LNCaP clone FGC (cell line): ENCODE measurements at regions not wholly inside any gene's neighbourhood (a gene's known extent, or its start where the extent isn't known, plus 50 kb on each side); places are given as distances from the start of the nearest gene placed in this dataset.

Experiments used
- DNase-seq: peaks from one replicate; pipeline ENCODE4 v3.0.0-alpha.2; 2011; ENCODE audit warnings: low read depth
- H3K4me3 ChIP-seq: 2 replicates; pipeline ENCODE4 v1.5.1; 2011; ENCODE audit warnings: mild to moderate bottlenecking, low read depth, low read length, control low read depth
- TF ChIP-seq, protein P1 (sequence below): IDR thresholded peaks from 2 replicates; pipeline ENCODE4 v1.5.1; 2012; ENCODE audit warnings: mild to moderate bottlenecking; ENCODE audit not compliant: control insufficient read depth, insufficient read depth; ENCODE audit errors: extremely low read depth

DNA sequence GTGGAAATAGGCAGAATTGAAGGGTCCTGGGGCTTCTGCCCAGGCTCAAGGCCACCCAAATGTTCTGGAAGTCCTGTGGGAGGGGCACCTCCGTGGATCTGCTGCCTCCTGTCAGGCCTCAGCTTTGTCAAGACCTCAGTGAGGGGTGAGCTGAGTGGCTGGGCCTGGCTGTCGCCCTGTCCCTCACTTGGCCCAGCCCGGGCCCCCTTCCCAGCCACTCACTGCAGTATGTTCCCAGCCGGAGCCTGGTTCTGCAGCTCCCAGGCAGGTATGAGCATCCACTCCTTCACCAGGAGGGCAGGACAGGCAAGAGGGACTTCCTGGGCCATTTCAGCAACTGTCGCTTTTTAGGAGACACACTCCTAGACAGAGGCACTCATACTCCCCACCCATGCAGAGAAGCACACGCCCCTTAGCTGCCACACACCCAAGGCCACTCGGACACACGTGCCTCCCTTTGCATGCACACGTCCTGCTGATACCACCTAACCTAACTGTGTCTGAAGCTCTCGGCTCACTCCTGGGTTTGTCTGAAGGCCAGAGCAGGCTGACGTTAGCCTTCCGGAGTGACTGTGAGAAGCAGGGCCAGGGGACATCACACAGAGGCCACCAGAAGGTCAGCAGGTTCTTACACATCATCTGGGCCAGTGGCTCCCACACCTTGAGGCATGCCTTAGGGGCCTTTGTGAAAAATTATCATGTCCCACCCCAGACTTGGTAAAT is 72.2 kb upstream of the COL13A1 start:
- DNase-seq: no peak
- H3K4me3 ChIP-seq: no peak overlapping the region
- TF ChIP-seq, protein P1, sequence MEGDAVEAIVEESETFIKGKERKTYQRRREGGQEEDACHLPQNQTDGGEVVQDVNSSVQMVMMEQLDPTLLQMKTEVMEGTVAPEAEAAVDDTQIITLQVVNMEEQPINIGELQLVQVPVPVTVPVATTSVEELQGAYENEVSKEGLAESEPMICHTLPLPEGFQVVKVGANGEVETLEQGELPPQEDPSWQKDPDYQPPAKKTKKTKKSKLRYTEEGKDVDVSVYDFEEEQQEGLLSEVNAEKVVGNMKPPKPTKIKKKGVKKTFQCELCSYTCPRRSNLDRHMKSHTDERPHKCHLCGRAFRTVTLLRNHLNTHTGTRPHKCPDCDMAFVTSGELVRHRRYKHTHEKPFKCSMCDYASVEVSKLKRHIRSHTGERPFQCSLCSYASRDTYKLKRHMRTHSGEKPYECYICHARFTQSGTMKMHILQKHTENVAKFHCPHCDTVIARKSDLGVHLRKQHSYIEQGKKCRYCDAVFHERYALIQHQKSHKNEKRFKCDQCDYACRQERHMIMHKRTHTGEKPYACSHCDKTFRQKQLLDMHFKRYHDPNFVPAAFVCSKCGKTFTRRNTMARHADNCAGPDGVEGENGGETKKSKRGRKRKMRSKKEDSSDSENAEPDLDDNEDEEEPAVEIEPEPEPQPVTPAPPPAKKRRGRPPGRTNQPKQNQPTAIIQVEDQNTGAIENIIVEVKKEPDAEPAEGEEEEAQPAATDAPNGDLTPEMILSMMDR: no peak

DNA sequence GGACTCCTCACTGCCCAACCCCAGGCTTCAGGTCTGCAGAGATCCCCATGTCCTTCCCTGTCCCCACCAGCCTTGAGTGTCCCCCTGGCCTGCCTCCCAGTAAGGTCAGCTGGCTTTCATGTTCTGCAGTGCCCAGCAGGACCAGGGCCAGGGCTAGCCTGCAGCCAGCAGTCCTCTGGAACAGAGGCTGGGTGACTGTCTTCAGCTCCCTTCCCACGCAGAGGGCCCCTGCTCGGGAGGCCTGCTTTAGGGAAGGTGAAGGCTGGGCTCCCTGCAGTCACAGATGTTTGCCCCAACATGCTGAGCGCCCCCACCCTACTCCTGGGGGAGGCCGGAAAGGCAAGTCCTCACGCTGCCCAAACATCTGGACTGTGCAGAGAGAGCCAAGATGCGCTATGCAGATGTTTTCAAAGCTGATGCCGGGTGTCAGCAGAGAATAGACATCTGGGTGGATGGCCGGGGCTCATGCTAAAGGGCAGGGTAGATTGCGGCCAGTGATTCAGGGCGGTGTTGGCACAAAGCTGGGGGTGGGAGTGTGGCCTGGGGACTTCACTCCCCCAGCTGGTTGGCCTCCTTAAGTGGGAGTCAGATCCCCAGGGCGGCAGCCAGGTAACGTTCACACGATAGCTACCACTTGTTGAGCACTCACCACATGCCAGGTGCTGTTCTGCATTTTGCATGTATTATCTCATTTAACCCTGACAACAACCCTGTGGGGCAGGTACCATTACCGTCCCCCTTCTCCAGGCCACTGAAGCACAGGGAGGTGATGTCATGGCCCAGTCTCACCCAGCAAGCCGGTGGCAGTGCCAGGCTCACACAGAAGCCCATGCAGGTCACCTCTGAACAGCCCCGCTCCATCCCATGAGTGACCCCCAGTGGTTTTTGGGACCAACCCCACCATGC is 71.2 kb upstream of the COL13A1 start:
- no peak for DNase-seq
- TF ChIP-seq, protein P1: no peak
- no peak overlapping the region for H3K4me3 ChIP-seq

DNA sequence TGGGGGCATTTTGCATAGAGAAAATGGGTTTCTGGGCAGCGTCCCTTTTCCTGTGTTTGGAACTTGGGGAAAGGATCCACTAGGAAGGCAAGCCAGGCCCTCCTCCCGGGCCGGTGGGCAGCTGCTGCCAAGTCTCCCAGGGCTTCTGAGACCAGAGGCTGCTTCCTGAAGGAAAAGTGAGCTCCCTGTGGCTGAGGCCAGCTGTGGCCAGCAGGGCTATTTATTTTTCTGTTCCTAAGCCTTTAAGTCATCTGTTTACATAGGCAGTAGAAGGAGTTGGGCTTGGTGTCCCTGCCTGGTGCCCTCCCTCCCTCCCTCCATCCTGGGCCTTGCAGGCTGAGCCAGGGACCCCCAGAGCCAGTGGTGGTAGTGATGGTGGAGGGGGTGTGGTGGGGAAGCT is 70.5 kb upstream of the COL13A1 start:
- H3K4me3 ChIP-seq: no peak overlapping the region
- DNase-seq: peak; percentile 52
- TF ChIP-seq, protein P1: no peak

DNA sequence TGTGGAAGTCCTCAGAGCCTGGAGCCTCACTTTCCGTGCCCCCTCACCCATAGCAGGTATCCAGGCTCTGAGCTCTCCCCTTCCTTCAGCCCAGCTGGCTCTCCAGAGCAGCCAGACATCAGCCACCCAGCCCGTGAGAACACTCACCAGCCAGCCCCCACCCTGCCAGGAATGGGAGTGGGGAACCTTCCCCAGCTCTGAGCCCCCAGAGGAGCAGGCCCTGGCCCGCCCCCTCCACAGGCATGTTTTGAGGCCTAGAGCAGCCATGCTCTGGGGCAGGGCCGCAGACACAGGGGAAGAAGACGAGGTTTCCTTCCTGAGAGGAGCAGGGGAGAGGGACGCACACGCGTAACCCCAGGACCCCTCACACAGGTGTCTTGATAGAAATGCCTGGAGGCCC is 70.0 kb upstream of the COL13A1 start:
- DNase-seq: no peak
- H3K4me3 ChIP-seq: no peak overlapping the region
- TF ChIP-seq, protein P1: no peak

DNA sequence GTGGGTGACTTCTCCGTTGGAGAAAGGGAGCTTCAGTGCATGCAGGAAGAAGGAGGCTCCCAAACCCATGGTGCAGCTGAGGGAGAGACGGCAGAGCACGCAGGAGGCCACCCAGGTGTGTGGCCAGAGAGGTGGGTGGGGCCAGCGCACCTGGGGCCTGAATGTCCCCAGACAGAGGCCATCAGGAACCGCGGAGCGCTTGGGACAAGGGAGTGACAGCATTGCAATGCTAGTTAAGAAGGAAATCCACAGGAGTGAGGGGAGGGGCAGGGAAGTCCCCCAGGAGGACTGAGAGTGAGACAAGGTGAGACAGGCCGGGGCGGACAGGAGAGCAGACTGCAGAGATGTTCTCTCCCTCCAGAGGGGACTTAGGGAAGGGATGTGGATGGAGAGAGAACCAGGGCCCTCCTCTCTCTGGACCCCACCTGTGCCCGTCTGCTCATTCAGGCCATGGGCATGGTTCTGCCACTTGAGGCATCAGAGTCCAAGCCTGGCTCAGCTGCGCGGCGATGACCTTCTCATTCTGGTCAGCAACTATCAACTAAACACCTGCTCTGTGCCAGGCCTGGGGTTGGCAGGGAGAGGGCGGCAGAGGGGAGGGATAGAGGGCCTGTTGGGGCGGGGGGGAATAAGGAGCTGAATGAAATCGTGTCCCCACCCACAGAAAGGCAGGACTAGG is 69.4 kb upstream of the COL13A1 start:
- DNase-seq: no peak
- TF ChIP-seq, protein P1: no peak
- no peak overlapping the region for H3K4me3 ChIP-seq

DNA sequence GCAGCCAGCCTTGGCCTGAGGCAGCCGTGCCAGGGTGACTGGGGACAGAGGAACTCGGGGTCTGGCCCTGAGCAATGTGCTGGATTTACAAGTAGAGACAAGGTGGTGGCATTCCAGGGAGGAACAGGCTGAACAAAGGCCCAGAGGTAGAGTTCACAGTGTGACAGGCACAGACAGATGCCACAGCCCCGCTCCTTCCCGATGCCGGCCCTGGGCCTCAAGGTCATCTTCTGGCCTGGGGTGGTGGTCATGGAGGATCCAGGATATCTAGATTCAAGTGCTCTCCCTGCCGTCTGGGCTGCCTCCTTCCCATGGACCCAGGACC is 68.9 kb upstream of the COL13A1 start:
- DNase-seq: no peak
- TF ChIP-seq, protein P1: no peak
- no peak overlapping the region for H3K4me3 ChIP-seq
